T-cell (primary cell): ENCODE measurements at regions not wholly inside any gene's neighbourhood (a gene's known extent, or its start where the extent isn't known, plus 50 kb on each side); places are given as distances from the start of the nearest gene placed in this dataset.
"Not testable (repeated sequence)": the region's sequence is repeated elsewhere in the genome, so short reads cannot be mapped to it uniquely, and the experiment has no call there.

ENCODE experiments used
- ATAC-seq, 4 experiments: fragments of 200-7000 bp in 3 of 4; fragments of 150-1000 bp in 1 of 4; cut with Tn5 transposase; replicated peaks in 1 of 4; 1 replicate in 3 of 4; 2 replicates in 1 of 4; pipeline ENCODE4 v1.10.0; 2021; ENCODE audit warnings: moderate library complexity in 3 of 4, mild to moderate bottlenecking in 2 of 4, moderate number of reproducible peaks in 1 of 4
- CTCF ChIA-PET, 2 donors: fragments of 300-600 bp; sonication (Branson Sonifier 250); formaldehyde crosslinking; loops; one replicate each; lab custom pipeline; 2022; ENCODE audit warnings: antibody characterized with exemption in 2 of 2; lab: Charles Lee
- POLR2A ChIA-PET, 2 donors: fragments of 300-600 bp; sonication (Branson Sonifier 250); formaldehyde crosslinking; loops; one replicate each; lab custom pipeline; 2022; ENCODE audit warnings: antibody characterized with exemption in 2 of 2; lab: Charles Lee
- DNase-seq, 35 experiments: peaks; one replicate each; pipeline versions ENCODE4 v3.0.0 to v3.0.0-alpha.2; 2013 to 2023
- H3K27ac ChIP-seq: one replicate; pipeline ENCODE4 v1.5.1; 2013; ENCODE audit warnings: low read length
- H3K27me3 ChIP-seq, 2 experiments: replicated peaks in 1 of 2; 1 replicate in 1 of 2; 2 replicates in 1 of 2; pipeline versions ENCODE4 v1.6.1 to v1.7.0; 2013; ENCODE audit warnings: low read length in 1 of 2, mixed read lengths in 1 of 2; ENCODE audit not compliant: control insufficient read depth in 2 of 2, insufficient read depth in 2 of 2; ENCODE audit errors: extremely low read depth in 1 of 2
- H3K36me3 ChIP-seq, 2 donors: 1 replicate in 1 of 2; 2 replicates in 1 of 2; pipeline versions ENCODE4 v1.6.1 to v1.7.0; 2013; ENCODE audit warnings: low read length in 1 of 2; ENCODE audit not compliant: control insufficient read depth in 2 of 2, insufficient read depth in 1 of 2; ENCODE audit errors: extremely low read depth in 1 of 2
- H3K4me1 ChIP-seq, 2 experiments: 1 replicate in 1 of 2; 2 replicates in 1 of 2; pipeline versions ENCODE4 v1.6.1 to v1.7.0; 2013; ENCODE audit warnings: low read length in 2 of 2, mixed read lengths in 1 of 2; ENCODE audit not compliant: insufficient read depth in 2 of 2, control insufficient read depth in 1 of 2; ENCODE audit errors: extremely low read depth in 1 of 2
- H3K4me3 ChIP-seq, 2 donors: 1 replicate in 1 of 2; 2 replicates in 1 of 2; pipeline versions ENCODE4 v1.5.1 to v1.7.0; 2013; ENCODE audit warnings: mild to moderate bottlenecking in 2 of 2, low read length in 1 of 2, moderate library complexity in 1 of 2; ENCODE audit not compliant: control insufficient read depth in 1 of 2; ENCODE audit errors: extremely low read depth in 1 of 2
- H3K9me3 ChIP-seq: 2 replicates; pipeline ENCODE4 v1.7.0; 2013
- H3K27ac Mint-ChIP-seq, 2 donors: one replicate each; pipeline ENCODE4 v1.8.0; 2020 to 2021; ENCODE audit warnings: mild to moderate bottlenecking in 2 of 2, mixed read lengths in 2 of 2
- H3K27me3 Mint-ChIP-seq, 2 donors: one replicate each; pipeline ENCODE4 v1.8.0; 2021 to 2022; ENCODE audit warnings: mixed read lengths in 2 of 2
- H3K36me3 Mint-ChIP-seq: one replicate; pipeline ENCODE4 v1.8.0; 2021; ENCODE audit warnings: mixed read lengths
- H3K4me1 Mint-ChIP-seq, 3 donors: one replicate each; pipeline ENCODE4 v1.8.0; 2020 to 2022; ENCODE audit warnings: mixed read lengths in 3 of 3, mild to moderate bottlenecking in 1 of 3
- H3K4me3 Mint-ChIP-seq, 3 donors: one replicate each; pipeline ENCODE4 v1.8.0; 2020 to 2022; ENCODE audit warnings: mild to moderate bottlenecking in 3 of 3, mixed read lengths in 3 of 3, moderate library complexity in 3 of 3
- H3K9me3 Mint-ChIP-seq, 3 donors: one replicate each; pipeline ENCODE4 v1.8.0; 2020 to 2022; ENCODE audit warnings: mixed read lengths in 3 of 3
- WGBS: methylation state at CpG from one replicate; pipeline ENCODE4 v1.1.5; 2013; ENCODE audit warnings: missing lambda C conversion rate; ENCODE audit not compliant: insufficient coverage; 5-methylcytosine and 5-hydroxymethylcytosine counted together

- Mint-ChIP-seq H3K9me3 (peaks cover 0 to 6% (median 0%) of the 10 kb centered on the region in 3 donors), H3K27me3 (peaks cover 0 to under 1% of the 10 kb centered on the region in 2 donors), H3K4me1 (peaks cover 0 to 2% (median 0%) of the 10 kb centered on the region in 3 donors), H3K4me3 (no peak overlapping the region), H3K36me3 (no peaks in the 10 kb centered on the region), H3K27ac (no peak overlapping the region)
- no peaks in the 10 kb centered on the region for H3K27me3 ChIP-seq
- DNase-seq = peak in 1 of 35 experiments; percentile 11
- peak in 1 of 4 experiments; percentile 71 for ATAC-seq
- no peak overlapping the region for H3K4me3 ChIP-seq
- no peak overlapping the region for H3K27ac ChIP-seq
- no peaks in the 10 kb centered on the region for H3K36me3 ChIP-seq
- POLR2A ChIA-PET = no interaction called here
- H3K4me1 ChIP-seq = no peaks in the 10 kb centered on the region
- WGBS = 56% methylated on average over 1 of the region's 6 CpGs
- CTCF ChIA-PET = no interaction called here
- H3K9me3 ChIP-seq = peaks cover 2% of the 10 kb centered on the region
Observed at GRCh38 chr7:13800694-13801448, 188.6 kb downstream of the ETV1 start.

DNA sequence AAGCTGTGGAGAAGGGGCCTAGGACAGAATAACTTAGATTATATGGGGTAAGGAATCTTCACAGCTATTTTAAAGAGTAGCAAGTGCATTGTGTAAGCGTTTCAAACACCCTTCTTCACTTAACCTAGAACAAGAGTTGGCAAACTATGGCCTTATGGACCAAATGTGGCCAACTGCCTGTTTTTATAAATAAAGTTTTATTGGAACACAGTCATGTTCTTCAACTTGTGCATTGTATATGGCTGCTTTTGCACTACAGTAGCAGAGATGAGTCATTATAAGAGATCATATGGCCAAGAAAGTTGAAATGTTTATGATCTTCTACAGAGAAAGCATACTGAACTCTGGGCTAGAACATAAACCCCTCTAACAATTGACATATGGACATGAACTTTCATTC, 187.8 kb downstream of the ETV1 start:
- H3K27me3 ChIP-seq = no peaks in the 10 kb centered on the region
- no peaks in the 10 kb centered on the region for H3K36me3 ChIP-seq
- ChIA-PET POLR2A (no interaction called here), CTCF (no interaction called here)
- no peak overlapping the region for H3K27ac ChIP-seq
- Mint-ChIP-seq H3K27me3 (peaks cover 0 to 2% of the 10 kb centered on the region in 2 donors), H3K9me3 (peaks cover 0 to 9% (median 0%) of the 10 kb centered on the region in 3 donors), H3K27ac (no peak overlapping the region), H3K4me3 (no peak overlapping the region), H3K4me1 (peaks cover 0 to 2% (median 0%) of the 10 kb centered on the region in 3 donors), H3K36me3 (no peaks in the 10 kb centered on the region)
- H3K9me3 ChIP-seq = peaks cover 2% of the 10 kb centered on the region
- DNase-seq = no peak
- no peak overlapping the region for H3K4me3 ChIP-seq
- no peak for ATAC-seq
- no CpG with 5 or more reads among the region's 1 CpG for WGBS
- no peaks in the 10 kb centered on the region for H3K4me1 ChIP-seq

- Histone ChIP-seq H3K27me3 (no peaks in the 10 kb centered on the region), H3K27ac (no peak overlapping the region), H3K4me3 (no peak overlapping the region), H3K4me1 (no peaks in the 10 kb centered on the region), H3K36me3 (no peaks in the 10 kb centered on the region), H3K9me3 (no peaks in the 10 kb centered on the region)
- ChIA-PET POLR2A (no interaction called here), CTCF (no interaction called here)
- no peak for ATAC-seq
- no CpG with 5 or more reads among the region's 1 CpG for WGBS
- Mint-ChIP-seq H3K27ac (no peak overlapping the region), H3K36me3 (no peaks in the 10 kb centered on the region), H3K4me3 (no peak overlapping the region), H3K4me1 (peaks cover 0 to 2% (median 0%) of the 10 kb centered on the region in 3 donors), H3K9me3 (peaks cover 0 to 9% (median 0%) of the 10 kb centered on the region in 3 donors), H3K27me3 (peaks cover 0 to 2% of the 10 kb centered on the region in 2 donors)
- DNase-seq = no peak
Observed at GRCh38 chr7:13802651-13803050, 186.8 kb downstream of the ETV1 start.

DNA sequence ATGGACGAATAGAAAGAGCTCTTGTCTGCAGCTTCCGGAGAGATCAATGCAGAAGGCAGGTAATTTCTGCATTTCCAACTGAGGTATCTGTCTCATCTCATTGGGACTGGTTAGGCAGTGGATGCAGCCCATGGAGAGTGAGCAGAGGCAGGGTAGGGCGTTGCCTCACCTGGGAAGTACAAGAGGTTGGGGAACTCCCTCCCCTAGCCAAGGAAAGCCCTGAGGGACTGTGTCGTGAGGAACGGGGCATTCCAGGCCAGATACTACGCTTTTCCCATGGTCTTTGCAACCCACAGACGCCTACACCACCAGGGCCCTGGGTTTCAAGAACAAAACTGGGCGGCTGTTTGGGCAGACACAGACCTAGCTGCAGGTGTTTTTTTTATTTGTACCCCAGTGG, 186.3 kb downstream of the ETV1 start:
- Mint-ChIP-seq H3K9me3 (peaks cover 0 to 9% (median 0%) of the 10 kb centered on the region in 3 donors), H3K27me3 (peaks cover 0 to 2% of the 10 kb centered on the region in 2 donors), H3K36me3 (no peaks in the 10 kb centered on the region), H3K27ac (no peak overlapping the region), H3K4me1 (peaks cover 0 to 2% (median 0%) of the 10 kb centered on the region in 3 donors), H3K4me3 (no peak overlapping the region)
- H3K27me3 ChIP-seq = no peaks in the 10 kb centered on the region
- H3K27ac ChIP-seq = no peak overlapping the region
- ChIA-PET CTCF (no interaction called here), POLR2A (no interaction called here)
- DNase-seq (no peak), ATAC-seq (no peak)
- no peak overlapping the region for H3K4me3 ChIP-seq
- 82% methylated on average over 5 of the region's 8 CpGs for WGBS
- H3K36me3 ChIP-seq = no peaks in the 10 kb centered on the region
- H3K4me1 ChIP-seq = no peaks in the 10 kb centered on the region
- no peaks in the 10 kb centered on the region for H3K9me3 ChIP-seq

- CTCF ChIA-PET = interaction anchor here in 1 of 2 donors (0.7 kb wide), 1 partner anchor 58 kb away, joined by 3 read pairs; no protein-coding TSS in a partner anchor
- POLR2A ChIA-PET, H3K36me3 ChIP-seq, H3K4me3 Mint-ChIP-seq, H3K9me3 ChIP-seq, ATAC-seq, H3K27me3 ChIP-seq, H3K27ac ChIP-seq, H3K36me3 Mint-ChIP-seq, H3K4me1 Mint-ChIP-seq, DNase-seq, H3K4me3 ChIP-seq, H3K27ac Mint-ChIP-seq, H3K27me3 Mint-ChIP-seq, H3K4me1 ChIP-seq: not testable (repeated sequence)
- 90% methylated on average over 18 of the region's 33 CpGs for WGBS
- peaks cover 0 to 14% (median 5%) of the 10 kb centered on the region in 3 donors for H3K9me3 Mint-ChIP-seq
Observed at GRCh38 chr7:13806089-13806867, 183.2 kb downstream of the ETV1 start.

DNA sequence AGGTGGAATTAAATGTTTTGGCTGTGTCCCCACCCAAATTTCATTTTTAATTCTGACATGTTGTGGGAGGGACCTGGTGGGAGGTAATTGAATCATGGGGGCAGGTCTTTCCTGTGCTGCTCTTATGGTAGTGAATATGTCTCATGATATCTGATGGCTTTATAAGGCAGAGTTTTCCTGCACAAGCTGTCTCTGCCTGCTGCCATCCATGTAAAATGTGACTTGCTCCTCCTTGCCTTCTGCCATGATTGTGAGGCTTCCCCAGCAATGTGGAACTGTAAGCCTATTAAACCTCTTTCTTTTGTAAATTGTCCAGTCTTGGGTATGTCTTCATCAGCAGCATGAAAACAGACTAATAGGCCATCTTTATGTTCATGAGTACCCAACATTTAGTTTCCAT, 172.2 kb downstream of the ETV1 start:
- H3K27me3 Mint-ChIP-seq, ATAC-seq, H3K36me3 Mint-ChIP-seq, H3K27me3 ChIP-seq, CTCF ChIA-PET, H3K9me3 ChIP-seq, H3K4me3 ChIP-seq, POLR2A ChIA-PET, H3K27ac Mint-ChIP-seq, DNase-seq, H3K36me3 ChIP-seq, H3K4me3 Mint-ChIP-seq, H3K4me1 Mint-ChIP-seq, H3K27ac ChIP-seq, H3K4me1 ChIP-seq: not testable (repeated sequence)
- peaks cover 11 to 16% (median 12%) of the 10 kb centered on the region in 3 donors for H3K9me3 Mint-ChIP-seq
